GM23248 (cell line): ENCODE measurements at regions not wholly inside any gene's neighbourhood (a gene's known extent, or its start where the extent isn't known, plus 50 kb on each side); places are given as distances from the start of the nearest gene placed in this dataset.

Experiments used
- DNase-seq: peaks from one replicate; pipeline ENCODE4 v3.0.0-alpha.2; 2015
- H2AFZ ChIP-seq: fragments of 200-600 bp; sonication (generic); 2 replicates; pipeline ENCODE4 v1.6.1; 2016; ENCODE audit warnings: antibody characterized with exemption
- H3F3A ChIP-seq: fragments of 200-600 bp; sonication (generic); 2 replicates; pipeline ENCODE4 v1.6.1; 2016; ENCODE audit warnings: mild to moderate bottlenecking, antibody characterized with exemption, mixed run types; ENCODE audit not compliant: insufficient read depth
- H3K27ac ChIP-seq: fragments of 200-600 bp; sonication (generic); 2 replicates; pipeline ENCODE4 v1.5.1; 2016; ENCODE audit warnings: mild to moderate bottlenecking
- H3K27me3 ChIP-seq: fragments of 200-600 bp; sonication (generic); replicated peaks from 2 replicates; pipeline ENCODE4 v1.6.1; 2016; ENCODE audit warnings: mild to moderate bottlenecking; ENCODE audit not compliant: insufficient read depth
- H3K36me3 ChIP-seq: fragments of 200-600 bp; sonication (generic); 2 replicates; pipeline ENCODE4 v1.6.1; 2016; ENCODE audit warnings: low read depth, mild to moderate bottlenecking
- H3K4me1 ChIP-seq: fragments of 200-600 bp; sonication (generic); 2 replicates; pipeline ENCODE4 v1.6.1; 2016; ENCODE audit warnings: mild to moderate bottlenecking; ENCODE audit not compliant: insufficient read depth
- H3K4me2 ChIP-seq: fragments of 200-600 bp; sonication (generic); one replicate; pipeline ENCODE4 v1.6.1; 2016; ENCODE audit warnings: mild to moderate bottlenecking; ENCODE audit not compliant: unreplicated experiment
- H3K4me3 ChIP-seq: fragments of 200-600 bp; sonication (generic); 2 replicates; pipeline ENCODE4 v1.5.1; 2016; ENCODE audit warnings: mild to moderate bottlenecking
- H3K79me2 ChIP-seq: fragments of 200-600 bp; sonication (generic); 2 replicates; pipeline ENCODE4 v1.6.1; 2016; ENCODE audit warnings: mild to moderate bottlenecking; ENCODE audit not compliant: insufficient read depth
- H3K9ac ChIP-seq: fragments of 200-600 bp; sonication (generic); 2 replicates; pipeline ENCODE4 v1.6.1; 2016; ENCODE audit warnings: mild to moderate bottlenecking
- H3K9me2 ChIP-seq: fragments of 200-600 bp; sonication (generic); 2 replicates; pipeline ENCODE4 v1.6.1; 2016; ENCODE audit warnings: mixed run types, mild to moderate bottlenecking, moderate library complexity; ENCODE audit not compliant: insufficient read depth
- H3K9me3 ChIP-seq: fragments of 200-600 bp; sonication (generic); one replicate; pipeline ENCODE4 v1.6.1; 2017; ENCODE audit warnings: low read depth
- H4K20me1 ChIP-seq: fragments of 200-600 bp; sonication (generic); 2 replicates; pipeline ENCODE4 v1.6.0; 2016; ENCODE audit not compliant: insufficient read depth
- EZH2 ChIP-seq: fragments of 200-600 bp; sonication (generic); IDR thresholded peaks from 2 replicates; pipeline ENCODE4 v1.6.1; 2018; ENCODE audit warnings: antibody characterized with exemption, mild to moderate bottlenecking; ENCODE audit not compliant: insufficient read depth, poor library complexity, severe bottlenecking
- EZH2phosphoT487 ChIP-seq: fragments of 200-600 bp; sonication (generic); IDR thresholded peaks from 2 replicates; pipeline ENCODE4 v1.6.1; 2018; ENCODE audit warnings: antibody characterized with exemption, moderate library complexity, mild to moderate bottlenecking, low read depth; ENCODE audit not compliant: insufficient read depth
- WGBS, 2 experiments: methylation state at CpG; one replicate each; pipeline ENCODE4 v1.1.6; 2015 to 2017; ENCODE audit warnings: low lambda C conversion rate in 2 of 2, low coverage in 1 of 2; ENCODE audit errors: missing lambda C conversion rate in 2 of 2; 5-methylcytosine and 5-hydroxymethylcytosine counted together
- in situ Hi-C: fragments of 300-500 bp; cut with MboI; formaldehyde crosslinking; loops from 2 replicates; pipeline ENCODE4 v1.15.0; 2020

- H2AFZ ChIP-seq: no peak overlapping the region
- no peak overlapping the region for H3K4me3 ChIP-seq
- DNase-seq: no peak
- H3K79me2 ChIP-seq: no peaks in the 10 kb centered on the region
- WGBS, 2 experiments: 96 to 97% methylated on average over 8 of the region's 8 CpGs
- H3K9ac ChIP-seq: no peak overlapping the region
- no peaks in the 10 kb centered on the region for H3F3A ChIP-seq
- no peaks in the 10 kb centered on the region for H3K36me3 ChIP-seq
- no peak for TF ChIP-seq EZH2
- TF ChIP-seq EZH2phosphoT487: no peak
- no peaks in the 10 kb centered on the region for H3K4me1 ChIP-seq
- no peaks in the 10 kb centered on the region for H3K27me3 ChIP-seq
- in situ Hi-C loops: no loop called here
- no peaks in the 10 kb centered on the region for H3K9me3 ChIP-seq
- no peak overlapping the region for H3K4me2 ChIP-seq
- no peak overlapping the region for H3K27ac ChIP-seq
- no peaks in the 10 kb centered on the region for H4K20me1 ChIP-seq
- no peaks in the 10 kb centered on the region for H3K9me2 ChIP-seq
Observed at GRCh38 chr9:16258708-16259107, 611.8 kb downstream of the BNC2 start.

GRCh38 chr9:16262477-16263261, 607.8 kb downstream of the BNC2 start:
- Histone ChIP-seq H2AFZ (no peak overlapping the region), H3K9me2 (no peaks in the 10 kb centered on the region), H3K9ac (no peak overlapping the region), H3K79me2 (no peaks in the 10 kb centered on the region), H3K36me3 (no peaks in the 10 kb centered on the region), H3K4me3 (no peak overlapping the region), H3F3A (0 out of 2 replicates have a peak, but pooled peaks cover 5% of the 10 kb centered on the region), H3K4me1 (peaks cover 8% of the 10 kb centered on the region; the same call in 1 of the 2 replicates), H3K27ac (no peak overlapping the region), H4K20me1 (no peaks in the 10 kb centered on the region), H3K4me2 (no peak overlapping the region), H3K9me3 (no peaks in the 10 kb centered on the region), H3K27me3 (no peaks in the 10 kb centered on the region)
- DNase-seq: no peak
- WGBS, 2 experiments: 83 to 84% methylated on average over 14 of the region's 14 CpGs
- TF ChIP-seq EZH2phosphoT487 (no peak), EZH2 (no peak)
- in situ Hi-C loops: no loop called here

GRCh38 chr9:16265688-16266087, 604.8 kb downstream of the BNC2 start:
- Histone ChIP-seq H3K36me3 (no peaks in the 10 kb centered on the region), H3K27me3 (no peaks in the 10 kb centered on the region), H3K9ac (no peak overlapping the region), H2AFZ (no peak overlapping the region), H3K9me2 (no peaks in the 10 kb centered on the region), H3K4me2 (no peak overlapping the region), H3K9me3 (no peaks in the 10 kb centered on the region), H3K4me1 (peaks cover 15% of the 10 kb centered on the region; the same call in 1 of the 2 replicates), H3K4me3 (no peak overlapping the region), H3K79me2 (no peaks in the 10 kb centered on the region), H3F3A (0 out of 2 replicates have a peak, but pooled peaks cover 5% of the 10 kb centered on the region), H4K20me1 (no peaks in the 10 kb centered on the region), H3K27ac (no peak overlapping the region)
- 91 to 96% methylated on average over 5 of the region's 5 CpGs for WGBS, 2 experiments
- DNase-seq: no peak
- TF ChIP-seq EZH2phosphoT487: no peak
- in situ Hi-C loops: no loop called here

- Histone ChIP-seq H3K79me2 (no peaks in the 10 kb centered on the region), H3K27me3 (no peaks in the 10 kb centered on the region), H3K27ac (no peak overlapping the region; the same call in 1 of the 2 replicates), H3K4me2 (peak overlapping the region; percentile 80), H3F3A (0 out of 2 replicates have a peak, but pooled peaks cover 5% of the 10 kb centered on the region), H3K36me3 (no peaks in the 10 kb centered on the region), H2AFZ (peak overlapping the region; percentile 87), H3K9ac (peak overlapping the region; percentile 60), H3K4me1 (peaks cover 15% of the 10 kb centered on the region; the same call in 1 of the 2 replicates), H3K9me2 (no peaks in the 10 kb centered on the region), H3K9me3 (no peaks in the 10 kb centered on the region), H3K4me3 (peak overlapping the region; percentile 73), H4K20me1 (no peaks in the 10 kb centered on the region)
- in situ Hi-C loops: no loop called here
- no peak for TF ChIP-seq EZH2
- no peak for TF ChIP-seq EZH2phosphoT487
- DNase-seq: no peak
- WGBS, 2 experiments: 89 to 90% methylated on average over 9 of the region's 9 CpGs
Observed at GRCh38 chr9:16266648-16267276, 603.7 kb downstream of the BNC2 start.
